ENCODE measurements at regions not wholly inside any gene's neighbourhood (a gene's known extent, or its start where the extent isn't known, plus 50 kb on each side); places are given as distances from the start of the nearest gene placed in this dataset.

- no peaks in the 10 kb centered on the region for H3K27me3 ChIP-seq (ENCODE audit: control insufficient read depth, insufficient read depth, low read length)
- peak in 2 of 6 donors; percentile 9 to 59 for DNase-seq (ENCODE audit: low read depth in 4 of 6, low spot score in 6 of 6)
- no CpG with 5 or more reads among the region's 2 CpGs for WGBS (ENCODE audit: insufficient coverage)
- H3K4me1 ChIP-seq (ENCODE audit: control insufficient read depth, insufficient read depth, low read length): no peaks in the 10 kb centered on the region
- no peak overlapping the region for H3K27ac ChIP-seq (ENCODE audit: low read depth, low read length)
- H3K4me3 ChIP-seq (ENCODE audit: low read depth, low read length): no peak overlapping the region
- no peaks in the 10 kb centered on the region for H3K36me3 ChIP-seq (ENCODE audit: control insufficient read depth, insufficient read depth, low read length)
- H3K9me3 ChIP-seq (ENCODE audit: control insufficient read depth, insufficient read depth, low read length): no peaks in the 10 kb centered on the region
Observed at GRCh38 chr1:185498207-185498606, 181.2 kb upstream of the IVNS1ABP start.

GRCh38 chr1:185497177-185497576 lies 180.1 kb upstream of the IVNS1ABP start:
- no peak overlapping the region for H3K4me3 ChIP-seq (ENCODE audit: low read depth, low read length)
- H3K27ac ChIP-seq (ENCODE audit: low read depth, low read length): no peak overlapping the region
- no peaks in the 10 kb centered on the region for H3K36me3 ChIP-seq (ENCODE audit: control insufficient read depth, insufficient read depth, low read length)
- no peaks in the 10 kb centered on the region for H3K27me3 ChIP-seq (ENCODE audit: control insufficient read depth, insufficient read depth, low read length)
- no peaks in the 10 kb centered on the region for H3K4me1 ChIP-seq (ENCODE audit: control insufficient read depth, insufficient read depth, low read length)
- no peak for DNase-seq (ENCODE audit: low read depth in 4 of 6, low spot score in 6 of 6)
- H3K9me3 ChIP-seq (ENCODE audit: control insufficient read depth, insufficient read depth, low read length): no peaks in the 10 kb centered on the region

- no peak overlapping the region for H3K4me3 ChIP-seq (ENCODE audit: low read depth, low read length)
- no peaks in the 10 kb centered on the region for H3K4me1 ChIP-seq (ENCODE audit: control insufficient read depth, insufficient read depth, low read length)
- DNase-seq (ENCODE audit: low read depth in 4 of 6, low spot score in 6 of 6): no peak
- H3K9me3 ChIP-seq (ENCODE audit: control insufficient read depth, insufficient read depth, low read length): no peaks in the 10 kb centered on the region
- H3K27ac ChIP-seq (ENCODE audit: low read depth, low read length): no peak overlapping the region
- 70% methylated on average over 1 of the region's 1 CpG for WGBS (ENCODE audit: insufficient coverage)
- no peaks in the 10 kb centered on the region for H3K27me3 ChIP-seq (ENCODE audit: control insufficient read depth, insufficient read depth, low read length)
- no peaks in the 10 kb centered on the region for H3K36me3 ChIP-seq (ENCODE audit: control insufficient read depth, insufficient read depth, low read length)
Observed at GRCh38 chr1:185495898-185496297, 178.9 kb upstream of the IVNS1ABP start.

- no peak for DNase-seq (ENCODE audit: low read depth in 4 of 6, low spot score in 6 of 6)
- no peak overlapping the region for H3K27ac ChIP-seq (ENCODE audit: low read depth, low read length)
- H3K4me1 ChIP-seq (ENCODE audit: control insufficient read depth, insufficient read depth, low read length): no peaks in the 10 kb centered on the region
Observed at GRCh38 chr1:185495007-185495406, 178.0 kb upstream of the IVNS1ABP start.

GRCh38 chr1:185492089-185492825 lies 175.2 kb upstream of the IVNS1ABP start:
- H3K36me3 ChIP-seq (ENCODE audit: control insufficient read depth, insufficient read depth, low read length): no peaks in the 10 kb centered on the region
- no peaks in the 10 kb centered on the region for H3K27me3 ChIP-seq (ENCODE audit: control insufficient read depth, insufficient read depth, low read length)
- H3K4me3 ChIP-seq (ENCODE audit: low read depth, low read length): no peak overlapping the region
- H3K9me3 ChIP-seq (ENCODE audit: control insufficient read depth, insufficient read depth, low read length): no peaks in the 10 kb centered on the region
- H3K27ac ChIP-seq (ENCODE audit: low read depth, low read length): no peak overlapping the region
- no peak for DNase-seq (ENCODE audit: low read depth in 4 of 6, low spot score in 6 of 6)
- H3K4me1 ChIP-seq (ENCODE audit: control insufficient read depth, insufficient read depth, low read length): peaks cover 12% of the 10 kb centered on the region

More at GRCh38 chr1:185495007-185495406, 178.0 kb upstream of the IVNS1ABP start:
- Histone ChIP-seq H3K4me3 (ENCODE audit: low read depth, low read length) (no peak overlapping the region), H3K9me3 (ENCODE audit: control insufficient read depth, insufficient read depth, low read length) (no peaks in the 10 kb centered on the region), H3K36me3 (ENCODE audit: control insufficient read depth, insufficient read depth, low read length) (no peaks in the 10 kb centered on the region), H3K27me3 (ENCODE audit: control insufficient read depth, insufficient read depth, low read length) (no peaks in the 10 kb centered on the region)

- Histone ChIP-seq H3K9me3 (ENCODE audit: control insufficient read depth, insufficient read depth, low read length) (no peaks in the 10 kb centered on the region), H3K36me3 (ENCODE audit: control insufficient read depth, insufficient read depth, low read length) (no peaks in the 10 kb centered on the region), H3K27ac (ENCODE audit: low read depth, low read length) (no peak overlapping the region), H3K4me3 (ENCODE audit: low read depth, low read length) (no peak overlapping the region), H3K4me1 (ENCODE audit: control insufficient read depth, insufficient read depth, low read length) (peaks cover 12% of the 10 kb centered on the region), H3K27me3 (ENCODE audit: control insufficient read depth, insufficient read depth, low read length) (no peaks in the 10 kb centered on the region)
- 80% methylated on average over 1 of the region's 2 CpGs for WGBS (ENCODE audit: insufficient coverage)
- DNase-seq (ENCODE audit: low read depth in 4 of 6, low spot score in 6 of 6): no peak
Observed at GRCh38 chr1:185491604-185492003, 174.6 kb upstream of the IVNS1ABP start.

- 97% methylated on average over 4 of the region's 5 CpGs for WGBS (ENCODE audit: insufficient coverage)
Observed at GRCh38 chr1:185490924-185491323, 173.9 kb upstream of the IVNS1ABP start.

GRCh38 chr1:185489406-185489805 lies 172.4 kb upstream of the IVNS1ABP start:
- Histone ChIP-seq H3K4me3 (ENCODE audit: low read depth, low read length) (no peak overlapping the region), H3K27me3 (ENCODE audit: control insufficient read depth, insufficient read depth, low read length) (no peaks in the 10 kb centered on the region), H3K9me3 (ENCODE audit: control insufficient read depth, insufficient read depth, low read length) (no peaks in the 10 kb centered on the region), H3K27ac (ENCODE audit: low read depth, low read length) (no peak overlapping the region), H3K36me3 (ENCODE audit: control insufficient read depth, insufficient read depth, low read length) (no peaks in the 10 kb centered on the region), H3K4me1 (ENCODE audit: control insufficient read depth, insufficient read depth, low read length) (peaks cover 12% of the 10 kb centered on the region)
- no peak for DNase-seq (ENCODE audit: low read depth in 4 of 6, low spot score in 6 of 6)
- no CpG with 5 or more reads among the region's 3 CpGs for WGBS (ENCODE audit: insufficient coverage)

More at GRCh38 chr1:185490924-185491323, 173.9 kb upstream of the IVNS1ABP start:
- H3K27ac ChIP-seq (ENCODE audit: low read depth, low read length): no peak overlapping the region
- H3K4me3 ChIP-seq (ENCODE audit: low read depth, low read length): no peak overlapping the region
- H3K9me3 ChIP-seq (ENCODE audit: control insufficient read depth, insufficient read depth, low read length): no peaks in the 10 kb centered on the region
- no peaks in the 10 kb centered on the region for H3K27me3 ChIP-seq (ENCODE audit: control insufficient read depth, insufficient read depth, low read length)
- H3K36me3 ChIP-seq (ENCODE audit: control insufficient read depth, insufficient read depth, low read length): no peaks in the 10 kb centered on the region
- H3K4me1 ChIP-seq (ENCODE audit: control insufficient read depth, insufficient read depth, low read length): peaks cover 12% of the 10 kb centered on the region
- no peak for DNase-seq (ENCODE audit: low read depth in 4 of 6, low spot score in 6 of 6)

- DNase-seq (ENCODE audit: low read depth in 4 of 6, low spot score in 6 of 6): peak in 2 of 6 donors; percentile 44 to 62
- 32% methylated on average over 3 of the region's 4 CpGs for WGBS (ENCODE audit: insufficient coverage)
Observed at GRCh38 chr1:185488808-185489207, 171.8 kb upstream of the IVNS1ABP start.

GRCh38 chr1:185487936-185488335 lies 170.9 kb upstream of the IVNS1ABP start:
- H3K36me3 ChIP-seq (ENCODE audit: control insufficient read depth, insufficient read depth, low read length): no peaks in the 10 kb centered on the region
- no peaks in the 10 kb centered on the region for H3K27me3 ChIP-seq (ENCODE audit: control insufficient read depth, insufficient read depth, low read length)
- 17% methylated on average over 1 of the region's 2 CpGs for WGBS (ENCODE audit: insufficient coverage)
- peaks cover 12% of the 10 kb centered on the region for H3K4me1 ChIP-seq (ENCODE audit: control insufficient read depth, insufficient read depth, low read length)
- no peak overlapping the region for H3K4me3 ChIP-seq (ENCODE audit: low read depth, low read length)
- H3K9me3 ChIP-seq (ENCODE audit: control insufficient read depth, insufficient read depth, low read length): no peaks in the 10 kb centered on the region
- H3K27ac ChIP-seq (ENCODE audit: low read depth, low read length): no peak overlapping the region
- DNase-seq (ENCODE audit: low read depth in 4 of 6, low spot score in 6 of 6): peak in 2 of 6 donors; percentile 73 to 76

More at GRCh38 chr1:185488808-185489207, 171.8 kb upstream of the IVNS1ABP start:
- Histone ChIP-seq H3K36me3 (ENCODE audit: control insufficient read depth, insufficient read depth, low read length) (no peaks in the 10 kb centered on the region), H3K27me3 (ENCODE audit: control insufficient read depth, insufficient read depth, low read length) (no peaks in the 10 kb centered on the region), H3K27ac (ENCODE audit: low read depth, low read length) (no peak overlapping the region), H3K9me3 (ENCODE audit: control insufficient read depth, insufficient read depth, low read length) (no peaks in the 10 kb centered on the region), H3K4me1 (ENCODE audit: control insufficient read depth, insufficient read depth, low read length) (peaks cover 12% of the 10 kb centered on the region), H3K4me3 (ENCODE audit: low read depth, low read length) (no peak overlapping the region)

Measured in spinal cord (tissue), 9 donors.